ENCODE measurements at regions not wholly inside any gene's neighbourhood (a gene's known extent, or its start where the extent isn't known, plus 50 kb on each side); places are given as distances from the start of the nearest gene placed in this dataset.

DNA sequence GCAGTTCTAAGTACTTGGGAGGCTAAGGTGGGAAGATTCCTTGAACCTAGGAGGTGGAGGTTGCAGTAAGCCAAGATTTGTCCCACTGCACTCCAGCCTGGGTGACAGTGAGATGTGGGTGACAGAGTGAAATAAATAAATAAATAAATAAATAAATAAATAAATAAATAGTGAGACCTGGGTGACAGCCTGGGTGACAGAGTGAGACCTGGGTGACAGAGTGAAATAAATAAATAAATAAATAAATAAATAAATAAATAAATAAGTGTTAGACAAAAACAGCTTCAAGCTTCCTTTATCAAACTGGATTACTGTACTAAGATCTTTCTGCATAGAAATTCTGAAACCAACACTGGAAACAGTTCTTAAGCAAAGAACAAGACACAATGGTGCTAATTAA is 71.8 kb upstream of the BMP2K start:
- no peak overlapping the region for H3K4me3 Mint-ChIP-seq
- TF ChIP-seq FOXK1 (CRISPR knock-in tag; IDR thresholded peaks at IDR 0.05) (no peak), ELF4 (CRISPR knock-in tag; IDR thresholded peaks at IDR 0.05; ENCODE audit: low read depth) (no peak), TEAD4 (CRISPR knock-in tag; IDR thresholded peaks at IDR 0.05) (no peak), NR1H2 (CRISPR knock-in tag; IDR thresholded peaks at IDR 0.05) (no peak), OVOL2 (CRISPR knock-in tag; IDR thresholded peaks at IDR 0.05; ENCODE audit: borderline replicate concordance) (no peak), ZNF416 (CRISPR knock-in tag; IDR thresholded peaks at IDR 0.05) (no peak), ETV6 (CRISPR knock-in tag; IDR thresholded peaks at IDR 0.05) (no peak), TP53 (CRISPR knock-in tag; IDR thresholded peaks at IDR 0.05) (no peak), PRRX2 (CRISPR knock-in tag; IDR thresholded peaks at IDR 0.05) (no peak), SMAD3 (CRISPR knock-in tag; IDR thresholded peaks at IDR 0.05; ENCODE audit: borderline replicate concordance) (no peak), FOXP1 (CRISPR knock-in tag; IDR thresholded peaks at IDR 0.05; ENCODE audit: borderline replicate concordance) (no peak), GTF2I (CRISPR knock-in tag; conservative IDR thresholded peaks at IDR 0.05) (no peak), JAZF1 (CRISPR knock-in tag; IDR thresholded peaks at IDR 0.05) (no peak), NR3C1 (CRISPR knock-in tag; conservative IDR thresholded peaks at IDR 0.05; ENCODE audit: low read depth) (no peak), CREB1 (CRISPR knock-in tag; IDR thresholded peaks at IDR 0.05) (no peak)
- TF ChIP-seq, protein P1, sequence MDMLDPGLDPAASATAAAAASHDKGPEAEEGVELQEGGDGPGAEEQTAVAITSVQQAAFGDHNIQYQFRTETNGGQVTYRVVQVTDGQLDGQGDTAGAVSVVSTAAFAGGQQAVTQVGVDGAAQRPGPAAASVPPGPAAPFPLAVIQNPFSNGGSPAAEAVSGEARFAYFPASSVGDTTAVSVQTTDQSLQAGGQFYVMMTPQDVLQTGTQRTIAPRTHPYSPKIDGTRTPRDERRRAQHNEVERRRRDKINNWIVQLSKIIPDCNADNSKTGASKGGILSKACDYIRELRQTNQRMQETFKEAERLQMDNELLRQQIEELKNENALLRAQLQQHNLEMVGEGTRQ (CRISPR knock-in tag; IDR thresholded peaks at IDR 0.05), result no peak
- TF ChIP-seq, protein P2, sequence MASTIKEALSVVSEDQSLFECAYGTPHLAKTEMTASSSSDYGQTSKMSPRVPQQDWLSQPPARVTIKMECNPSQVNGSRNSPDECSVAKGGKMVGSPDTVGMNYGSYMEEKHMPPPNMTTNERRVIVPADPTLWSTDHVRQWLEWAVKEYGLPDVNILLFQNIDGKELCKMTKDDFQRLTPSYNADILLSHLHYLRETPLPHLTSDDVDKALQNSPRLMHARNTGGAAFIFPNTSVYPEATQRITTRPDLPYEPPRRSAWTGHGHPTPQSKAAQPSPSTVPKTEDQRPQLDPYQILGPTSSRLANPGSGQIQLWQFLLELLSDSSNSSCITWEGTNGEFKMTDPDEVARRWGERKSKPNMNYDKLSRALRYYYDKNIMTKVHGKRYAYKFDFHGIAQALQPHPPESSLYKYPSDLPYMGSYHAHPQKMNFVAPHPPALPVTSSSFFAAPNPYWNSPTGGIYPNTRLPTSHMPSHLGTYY (CRISPR knock-in tag; IDR thresholded peaks at IDR 0.05), result no peak
- TF ChIP-seq, protein P3, sequence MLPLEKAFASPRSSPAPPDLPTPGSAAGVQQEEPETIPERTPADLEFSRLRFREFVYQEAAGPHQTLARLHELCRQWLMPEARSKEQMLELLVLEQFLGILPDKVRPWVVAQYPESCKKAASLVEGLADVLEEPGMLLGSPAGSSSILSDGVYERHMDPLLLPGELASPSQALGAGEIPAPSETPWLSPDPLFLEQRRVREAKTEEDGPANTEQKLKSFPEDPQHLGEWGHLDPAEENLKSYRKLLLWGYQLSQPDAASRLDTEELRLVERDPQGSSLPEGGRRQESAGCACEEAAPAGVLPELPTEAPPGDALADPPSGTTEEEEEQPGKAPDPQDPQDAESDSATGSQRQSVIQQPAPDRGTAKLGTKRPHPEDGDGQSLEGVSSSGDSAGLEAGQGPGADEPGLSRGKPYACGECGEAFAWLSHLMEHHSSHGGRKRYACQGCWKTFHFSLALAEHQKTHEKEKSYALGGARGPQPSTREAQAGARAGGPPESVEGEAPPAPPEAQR (CRISPR knock-in tag; IDR thresholded peaks at IDR 0.05), result no peak
- TF ChIP-seq, protein P4, sequence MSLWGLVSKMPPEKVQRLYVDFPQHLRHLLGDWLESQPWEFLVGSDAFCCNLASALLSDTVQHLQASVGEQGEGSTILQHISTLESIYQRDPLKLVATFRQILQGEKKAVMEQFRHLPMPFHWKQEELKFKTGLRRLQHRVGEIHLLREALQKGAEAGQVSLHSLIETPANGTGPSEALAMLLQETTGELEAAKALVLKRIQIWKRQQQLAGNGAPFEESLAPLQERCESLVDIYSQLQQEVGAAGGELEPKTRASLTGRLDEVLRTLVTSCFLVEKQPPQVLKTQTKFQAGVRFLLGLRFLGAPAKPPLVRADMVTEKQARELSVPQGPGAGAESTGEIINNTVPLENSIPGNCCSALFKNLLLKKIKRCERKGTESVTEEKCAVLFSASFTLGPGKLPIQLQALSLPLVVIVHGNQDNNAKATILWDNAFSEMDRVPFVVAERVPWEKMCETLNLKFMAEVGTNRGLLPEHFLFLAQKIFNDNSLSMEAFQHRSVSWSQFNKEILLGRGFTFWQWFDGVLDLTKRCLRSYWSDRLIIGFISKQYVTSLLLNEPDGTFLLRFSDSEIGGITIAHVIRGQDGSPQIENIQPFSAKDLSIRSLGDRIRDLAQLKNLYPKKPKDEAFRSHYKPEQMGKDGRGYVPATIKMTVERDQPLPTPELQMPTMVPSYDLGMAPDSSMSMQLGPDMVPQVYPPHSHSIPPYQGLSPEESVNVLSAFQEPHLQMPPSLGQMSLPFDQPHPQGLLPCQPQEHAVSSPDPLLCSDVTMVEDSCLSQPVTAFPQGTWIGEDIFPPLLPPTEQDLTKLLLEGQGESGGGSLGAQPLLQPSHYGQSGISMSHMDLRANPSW (CRISPR knock-in tag; conservative IDR thresholded peaks at IDR 0.05; ENCODE audit: low read depth), result no peak
- TF ChIP-seq, protein P5, sequence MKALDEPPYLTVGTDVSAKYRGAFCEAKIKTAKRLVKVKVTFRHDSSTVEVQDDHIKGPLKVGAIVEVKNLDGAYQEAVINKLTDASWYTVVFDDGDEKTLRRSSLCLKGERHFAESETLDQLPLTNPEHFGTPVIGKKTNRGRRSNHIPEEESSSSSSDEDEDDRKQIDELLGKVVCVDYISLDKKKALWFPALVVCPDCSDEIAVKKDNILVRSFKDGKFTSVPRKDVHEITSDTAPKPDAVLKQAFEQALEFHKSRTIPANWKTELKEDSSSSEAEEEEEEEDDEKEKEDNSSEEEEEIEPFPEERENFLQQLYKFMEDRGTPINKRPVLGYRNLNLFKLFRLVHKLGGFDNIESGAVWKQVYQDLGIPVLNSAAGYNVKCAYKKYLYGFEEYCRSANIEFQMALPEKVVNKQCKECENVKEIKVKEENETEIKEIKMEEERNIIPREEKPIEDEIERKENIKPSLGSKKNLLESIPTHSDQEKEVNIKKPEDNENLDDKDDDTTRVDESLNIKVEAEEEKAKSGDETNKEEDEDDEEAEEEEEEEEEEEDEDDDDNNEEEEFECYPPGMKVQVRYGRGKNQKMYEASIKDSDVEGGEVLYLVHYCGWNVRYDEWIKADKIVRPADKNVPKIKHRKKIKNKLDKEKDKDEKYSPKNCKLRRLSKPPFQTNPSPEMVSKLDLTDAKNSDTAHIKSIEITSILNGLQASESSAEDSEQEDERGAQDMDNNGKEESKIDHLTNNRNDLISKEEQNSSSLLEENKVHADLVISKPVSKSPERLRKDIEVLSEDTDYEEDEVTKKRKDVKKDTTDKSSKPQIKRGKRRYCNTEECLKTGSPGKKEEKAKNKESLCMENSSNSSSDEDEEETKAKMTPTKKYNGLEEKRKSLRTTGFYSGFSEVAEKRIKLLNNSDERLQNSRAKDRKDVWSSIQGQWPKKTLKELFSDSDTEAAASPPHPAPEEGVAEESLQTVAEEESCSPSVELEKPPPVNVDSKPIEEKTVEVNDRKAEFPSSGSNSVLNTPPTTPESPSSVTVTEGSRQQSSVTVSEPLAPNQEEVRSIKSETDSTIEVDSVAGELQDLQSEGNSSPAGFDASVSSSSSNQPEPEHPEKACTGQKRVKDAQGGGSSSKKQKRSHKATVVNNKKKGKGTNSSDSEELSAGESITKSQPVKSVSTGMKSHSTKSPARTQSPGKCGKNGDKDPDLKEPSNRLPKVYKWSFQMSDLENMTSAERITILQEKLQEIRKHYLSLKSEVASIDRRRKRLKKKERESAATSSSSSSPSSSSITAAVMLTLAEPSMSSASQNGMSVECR (CRISPR knock-in tag; IDR thresholded peaks at IDR 0.05; ENCODE audit: borderline replicate concordance), result no peak
- no peaks in the 10 kb centered on the region; the same call in 1 of the 2 replicates for H3K27me3 Mint-ChIP-seq (ENCODE audit: low read depth)
- CTCF ChIA-PET, result no interaction called here
- H3K36me3 Mint-ChIP-seq, result peaks cover 19% of the 10 kb centered on the region
- DNase-seq (ENCODE audit: low spot score) (no peak), ATAC-seq (no peak)
- H3K27ac Mint-ChIP-seq, result no peak overlapping the region
- H3K9me3 Mint-ChIP-seq, result peaks cover 20% of the 10 kb centered on the region
- POLR2A ChIA-PET, result no interaction called here
- H3K4me1 Mint-ChIP-seq, result peaks cover 35% of the 10 kb centered on the region

Measured in WTC11 (cell line).